LNCAP (cell line): ENCODE measurements at regions not wholly inside any gene's neighbourhood (a gene's known extent, or its start where the extent isn't known, plus 50 kb on each side); places are given as distances from the start of the nearest gene placed in this dataset.

Experiments used
- TF ChIP-seq, protein P1 (sequence below): fragments of 450-650 bp; IDR thresholded peaks from 2 replicates; pipeline ENCODE4 v1.5.1; 2017; ENCODE audit warnings: mild to moderate bottlenecking

- TF ChIP-seq, protein P1, sequence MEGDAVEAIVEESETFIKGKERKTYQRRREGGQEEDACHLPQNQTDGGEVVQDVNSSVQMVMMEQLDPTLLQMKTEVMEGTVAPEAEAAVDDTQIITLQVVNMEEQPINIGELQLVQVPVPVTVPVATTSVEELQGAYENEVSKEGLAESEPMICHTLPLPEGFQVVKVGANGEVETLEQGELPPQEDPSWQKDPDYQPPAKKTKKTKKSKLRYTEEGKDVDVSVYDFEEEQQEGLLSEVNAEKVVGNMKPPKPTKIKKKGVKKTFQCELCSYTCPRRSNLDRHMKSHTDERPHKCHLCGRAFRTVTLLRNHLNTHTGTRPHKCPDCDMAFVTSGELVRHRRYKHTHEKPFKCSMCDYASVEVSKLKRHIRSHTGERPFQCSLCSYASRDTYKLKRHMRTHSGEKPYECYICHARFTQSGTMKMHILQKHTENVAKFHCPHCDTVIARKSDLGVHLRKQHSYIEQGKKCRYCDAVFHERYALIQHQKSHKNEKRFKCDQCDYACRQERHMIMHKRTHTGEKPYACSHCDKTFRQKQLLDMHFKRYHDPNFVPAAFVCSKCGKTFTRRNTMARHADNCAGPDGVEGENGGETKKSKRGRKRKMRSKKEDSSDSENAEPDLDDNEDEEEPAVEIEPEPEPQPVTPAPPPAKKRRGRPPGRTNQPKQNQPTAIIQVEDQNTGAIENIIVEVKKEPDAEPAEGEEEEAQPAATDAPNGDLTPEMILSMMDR = no peak
Observed at GRCh38 chr3:124315215-124316033, 323.5 kb upstream of the ROPN1 start.

DNA sequence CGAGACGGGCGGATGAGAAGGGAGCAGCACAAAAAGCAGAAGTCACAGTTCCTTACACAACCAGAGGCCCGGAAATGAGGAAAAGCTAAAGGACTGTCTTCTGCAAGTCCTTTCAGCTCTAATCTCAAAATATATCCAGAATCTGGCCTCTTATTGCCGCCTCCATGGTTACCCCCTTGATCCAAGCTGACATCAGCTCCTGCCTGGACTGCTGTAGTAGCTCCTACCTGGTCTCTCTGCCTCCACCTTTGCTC lies 324.0 kb upstream of the ROPN1 start:
- TF ChIP-seq, protein P1 = no peak

DNA sequence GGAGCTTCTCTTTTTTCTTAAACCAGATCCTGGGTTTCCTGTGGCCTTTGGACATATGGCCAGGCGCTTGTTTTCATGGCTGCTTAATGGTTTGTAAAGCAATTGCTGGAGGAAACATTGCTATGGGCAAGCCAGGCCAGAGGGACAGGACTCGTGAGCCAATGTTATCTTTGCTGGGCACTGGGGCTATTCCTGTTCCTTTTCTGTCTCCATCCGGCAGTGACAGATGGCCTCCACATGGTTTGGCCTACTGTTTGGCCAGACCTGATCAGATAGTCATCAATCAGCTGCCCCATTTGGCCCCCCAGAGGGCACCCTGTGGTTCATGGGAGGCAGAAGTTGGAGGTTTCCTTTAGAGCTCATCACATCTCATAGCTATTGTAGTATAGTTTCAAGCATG lies 326.1 kb upstream of the ROPN1 start:
- TF ChIP-seq, protein P1 = no peak

DNA sequence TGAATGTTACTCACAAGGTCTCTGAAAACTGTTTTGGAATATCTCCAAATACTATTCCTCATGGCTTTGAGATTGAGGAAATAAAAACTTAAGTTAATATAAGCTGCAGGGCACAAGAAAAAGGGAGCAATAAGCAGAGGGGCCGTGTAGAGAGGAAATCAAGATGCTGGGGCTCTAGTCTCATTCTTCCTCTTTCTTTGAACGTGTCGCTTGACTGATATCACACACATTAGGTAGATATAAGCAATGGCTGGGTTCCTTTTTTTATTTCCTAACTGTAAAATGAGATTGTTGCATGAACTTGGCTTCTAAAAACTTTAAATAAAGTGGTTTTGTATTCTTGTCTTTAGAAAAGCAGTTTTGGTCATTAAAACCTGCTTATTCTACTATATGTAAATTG lies 326.7 kb upstream of the ROPN1 start:
- TF ChIP-seq, protein P1 = no peak

DNA sequence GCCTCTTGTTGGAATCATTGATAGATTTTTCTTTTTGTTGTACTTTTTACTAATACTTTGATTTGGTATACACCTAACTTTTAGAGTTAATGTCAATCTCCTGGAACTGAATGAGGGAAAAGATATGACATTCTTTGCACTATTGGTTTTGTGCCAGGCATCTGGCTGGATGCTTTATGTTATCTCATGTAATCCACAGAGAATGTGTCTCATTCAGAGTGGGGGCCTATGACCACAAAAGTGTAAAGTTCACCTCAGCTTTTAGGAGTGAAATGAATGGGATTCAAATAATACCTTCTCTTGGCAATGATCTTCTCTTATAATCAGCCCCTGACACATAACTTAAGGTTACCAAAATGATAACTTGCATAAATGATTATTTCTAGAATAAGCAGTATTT lies 329.1 kb upstream of the ROPN1 start:
- TF ChIP-seq, protein P1 = no peak

DNA sequence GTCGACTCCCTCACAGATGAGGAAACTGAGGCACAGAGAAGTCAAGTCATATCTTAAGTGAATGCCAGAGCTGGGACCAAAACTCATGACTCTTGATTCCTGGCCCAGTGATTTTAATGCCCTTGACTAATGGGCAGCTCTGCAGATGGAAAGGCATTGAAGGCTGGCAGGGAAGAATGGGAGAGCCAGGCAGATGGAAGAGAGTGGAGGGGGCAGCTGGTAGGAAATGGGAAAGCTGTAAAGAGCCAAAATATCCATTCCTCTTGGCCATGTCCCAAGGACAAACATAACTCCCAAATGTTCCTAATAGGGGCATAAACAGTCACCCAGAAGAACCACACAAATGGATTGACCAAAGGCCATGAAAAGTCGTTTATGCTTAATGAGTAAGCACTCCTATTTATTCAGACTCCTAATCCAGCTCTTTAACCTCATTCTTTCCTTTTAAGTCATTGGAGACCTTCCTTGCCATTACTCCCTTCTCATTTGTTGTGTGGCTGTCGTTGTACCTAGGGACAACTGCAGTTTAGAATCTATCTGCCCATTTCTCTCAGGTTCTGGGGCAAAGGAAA lies 330.5 kb upstream of the ROPN1 start:
- TF ChIP-seq, protein P1 = no peak

DNA sequence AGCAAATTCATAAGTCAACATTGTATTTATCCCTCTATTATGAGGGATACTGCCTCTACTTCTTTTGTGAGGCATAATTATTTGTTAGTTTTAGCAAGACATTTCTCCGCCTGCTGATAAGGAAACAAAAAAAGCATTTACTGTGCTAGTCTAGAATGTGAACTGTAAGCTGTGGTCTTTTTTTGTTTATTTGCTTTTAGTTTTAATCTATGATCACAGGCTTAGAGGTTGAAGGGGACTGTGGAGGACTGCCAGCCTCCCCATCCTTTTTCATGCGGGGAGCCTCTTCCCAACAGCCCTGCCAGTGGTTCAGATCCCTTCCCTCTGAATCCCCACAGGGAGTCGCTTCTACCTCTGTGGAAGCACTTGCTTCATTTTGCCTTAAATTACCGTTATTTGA lies 331.0 kb upstream of the ROPN1 start:
- TF ChIP-seq, protein P1 = no peak

DNA sequence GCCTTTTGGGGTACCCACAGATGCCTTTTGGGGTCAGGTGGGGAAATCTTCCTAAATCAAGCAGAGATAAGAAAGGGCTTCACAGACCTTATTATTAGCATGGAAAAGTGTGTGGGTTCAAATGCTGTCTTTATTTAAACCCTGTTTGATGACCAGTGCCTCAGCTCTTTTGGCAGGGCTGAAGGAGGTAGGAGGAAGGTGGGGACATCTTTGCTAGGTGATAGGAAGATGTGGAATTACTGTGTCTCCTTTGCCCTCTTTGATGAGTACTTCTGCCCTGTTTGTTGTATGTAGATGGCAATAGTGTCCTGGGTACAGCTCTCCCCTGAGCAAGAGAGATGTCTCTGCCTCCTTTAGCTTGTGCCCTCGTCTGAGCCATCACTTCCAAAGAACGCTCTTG lies 333.3 kb upstream of the ROPN1 start:
- TF ChIP-seq, protein P1 = no peak
